Pancreas (tissue), 10 donors: ENCODE measurements at regions not wholly inside any gene's neighbourhood (a gene's known extent, or its start where the extent isn't known, plus 50 kb on each side); places are given as distances from the start of the nearest gene placed in this dataset.
A peak's percentile ranks its signal among the peaks of the same experiment; 100 is the strongest.

Experiments
- ATAC-seq, 4 donors: fragments of 200-7000 bp; cut with Tn5 transposase; one replicate each; pipeline versions ENCODE4 v1.8.0 to v1.9.1; 2020; ENCODE audit warnings: mild to moderate bottlenecking in 4 of 4, moderate library complexity in 4 of 4
- DNase-seq, 6 donors: peaks; one replicate each; pipeline ENCODE4 v3.0.0-alpha.2; 2020
- FAIRE-seq: peaks from 2 replicates; lab custom pipeline; 2012; peaks lifted over from hg19 to GRCh38; lab: Jason Lieb, UNC
- H3K27ac ChIP-seq, 4 donors: fragments of 200-600 bp; sonication (generic); 1 replicate in 3 of 4; 2 replicates in 1 of 4; pipeline versions ENCODE4 v1.5.0 to v1.8.0; 2020
- H3K27me3 ChIP-seq, 4 donors: fragments of 200-600 bp; one replicate each; pipeline ENCODE4 v1.8.0; 2021
- H3K36me3 ChIP-seq, 3 donors: fragments of 200-600 bp; sonication (generic) in 1 of 3; one replicate each; pipeline versions ENCODE4 v1.5.0 to v1.8.0; 2020 to 2021
- H3K4me1 ChIP-seq, 3 donors: fragments of 200-600 bp; one replicate each; pipeline ENCODE4 v1.8.0; 2021
- H3K4me3 ChIP-seq, 4 donors: fragments of 200-600 bp; sonication (generic) in 2 of 4; one replicate each; pipeline versions ENCODE4 v1.5.0 to v1.8.0; 2020 to 2021
- H3K9me3 ChIP-seq, 4 donors: fragments of 200-600 bp; one replicate each; pipeline ENCODE4 v1.8.0; 2021
- WGBS, 2 donors: extraction: QIAGEN DNeasy Blood & Tissue Kit; methylation state at CpG; one replicate each; pipeline ENCODE4 v1.1.7; 2013; 5-methylcytosine and 5-hydroxymethylcytosine counted together
- intact Hi-C, 3 donors: fragments of 100-400 bp; cut with DNase I; formaldehyde crosslinking; loops; one replicate each; pipeline versions ENCODE4 v1.11.1 to v1.14.2; 2022
- TF ChIP-seq, protein P1 (sequence below), 4 donors: fragments of 200-600 bp; sonication (generic) in 3 of 4; IDR thresholded peaks; one replicate each; pipeline versions ENCODE4 v1.5.0 to v1.8.0; 2021; ENCODE audit warnings: antibody characterized with exemption in 4 of 4
- donor health status: healthy with polysubstance abuse.
- donor health status: DM: no; HTN: no; CAD: no; lungs with moderate emphysema.
- donor health status: DM: no; HTN: no; CAD: no.
- donor health status: control.
- donor health status: control.
- donor health status: Bipolar disorder and iron deficiency.
- donor health status: DM: yes; HTN: yes; CAD: no.
- donor health status: DM: no; HTN: no; CAD: no.
- donor health status: DM: no; HTN: no; CAD: no.
- donor health status: DM: yes; HTN: yes; CAD: no.

DNA sequence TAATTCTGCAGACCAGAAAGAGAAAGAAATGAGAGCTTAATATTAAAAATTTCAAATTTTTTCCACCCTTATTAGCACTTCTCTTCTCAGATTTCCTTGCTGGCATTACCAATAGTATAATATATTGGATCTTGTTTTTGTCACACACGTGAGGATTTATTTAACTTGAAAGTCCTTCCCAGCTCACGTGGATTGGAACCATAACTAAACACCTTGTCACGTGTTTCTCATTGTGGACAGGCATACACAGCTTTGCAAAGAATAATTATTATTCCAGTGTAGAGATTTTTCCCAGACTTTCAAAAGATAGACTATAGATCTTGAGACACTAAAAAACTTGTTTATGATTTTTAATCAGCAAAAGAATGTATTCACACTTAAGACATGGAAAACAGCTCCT, 123.8 kb upstream of the LPAR1 start:
- Histone ChIP-seq H3K4me1 (no peaks in the 10 kb centered on the region), H3K9me3 (no peaks in the 10 kb centered on the region), H3K4me3 (no peak overlapping the region), H3K36me3 (no peaks in the 10 kb centered on the region), H3K27me3 (no peaks in the 10 kb centered on the region), H3K27ac (no peak overlapping the region)
- intact Hi-C loops: loop anchor here in 1 of 3 donors (10.0 kb wide), 1 partner anchor 63 kb away; no protein-coding TSS in a partner anchor
- ATAC-seq (no peak), FAIRE-seq (no peak), DNase-seq (no peak)
- TF ChIP-seq, protein P1, sequence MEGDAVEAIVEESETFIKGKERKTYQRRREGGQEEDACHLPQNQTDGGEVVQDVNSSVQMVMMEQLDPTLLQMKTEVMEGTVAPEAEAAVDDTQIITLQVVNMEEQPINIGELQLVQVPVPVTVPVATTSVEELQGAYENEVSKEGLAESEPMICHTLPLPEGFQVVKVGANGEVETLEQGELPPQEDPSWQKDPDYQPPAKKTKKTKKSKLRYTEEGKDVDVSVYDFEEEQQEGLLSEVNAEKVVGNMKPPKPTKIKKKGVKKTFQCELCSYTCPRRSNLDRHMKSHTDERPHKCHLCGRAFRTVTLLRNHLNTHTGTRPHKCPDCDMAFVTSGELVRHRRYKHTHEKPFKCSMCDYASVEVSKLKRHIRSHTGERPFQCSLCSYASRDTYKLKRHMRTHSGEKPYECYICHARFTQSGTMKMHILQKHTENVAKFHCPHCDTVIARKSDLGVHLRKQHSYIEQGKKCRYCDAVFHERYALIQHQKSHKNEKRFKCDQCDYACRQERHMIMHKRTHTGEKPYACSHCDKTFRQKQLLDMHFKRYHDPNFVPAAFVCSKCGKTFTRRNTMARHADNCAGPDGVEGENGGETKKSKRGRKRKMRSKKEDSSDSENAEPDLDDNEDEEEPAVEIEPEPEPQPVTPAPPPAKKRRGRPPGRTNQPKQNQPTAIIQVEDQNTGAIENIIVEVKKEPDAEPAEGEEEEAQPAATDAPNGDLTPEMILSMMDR (IDR thresholded peaks at IDR 0.05): no peak
- 64 to 65% methylated on average over 3 of the region's 3 CpGs for WGBS, 2 donors

DNA sequence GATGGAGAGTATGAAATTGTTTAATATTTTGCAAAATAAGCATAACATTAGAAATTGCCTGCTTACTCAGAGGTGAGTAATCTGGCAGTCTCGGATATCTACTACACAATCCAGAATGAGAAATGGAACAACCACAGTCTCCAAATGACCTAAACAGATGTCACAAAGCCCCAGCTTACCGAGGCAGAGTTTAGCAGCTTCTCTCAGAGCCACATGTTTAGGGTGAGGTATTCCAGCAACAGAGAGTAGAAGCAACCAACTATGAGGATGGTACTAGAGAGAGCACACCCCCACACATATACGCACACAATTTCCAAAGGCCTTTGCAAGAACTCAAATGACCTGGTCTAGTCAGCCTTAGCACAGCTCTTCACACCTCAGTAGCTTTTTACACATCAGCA, 122.7 kb upstream of the LPAR1 start:
- peak in 1 of 4 donors; percentile 36 for ATAC-seq
- no peak for FAIRE-seq
- 77 to 85% methylated on average over 3 of the region's 3 CpGs for WGBS, 2 donors

DNA sequence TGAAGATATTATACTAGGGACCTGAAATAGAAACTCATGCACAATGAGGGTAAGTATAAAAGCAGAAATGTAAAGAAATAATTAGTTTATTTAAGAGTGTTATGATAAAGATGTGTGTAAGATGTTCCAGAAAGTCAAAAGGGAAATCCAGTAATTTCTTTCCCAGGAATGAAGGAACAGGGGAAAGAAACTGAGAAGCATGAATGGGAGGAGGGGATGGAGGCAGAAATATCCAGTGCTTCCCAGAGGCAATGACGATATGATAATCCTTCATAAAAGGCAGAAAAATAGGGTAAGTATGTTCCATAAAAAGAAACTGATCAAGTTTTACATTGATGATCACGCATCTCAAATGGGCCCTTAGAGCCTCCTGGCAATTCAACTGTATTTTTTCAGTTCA, 120.7 kb upstream of the LPAR1 start:
- ATAC-seq: no peak
- 74 to 89% methylated on average over 2 of the region's 2 CpGs for WGBS, 2 donors
- intact Hi-C loops: no loop called here

More for the DNA sequence above, 122.7 kb upstream of the LPAR1 start:
- H3K9me3 ChIP-seq: no peaks in the 10 kb centered on the region
- no peak overlapping the region for H3K4me3 ChIP-seq
- no peaks in the 10 kb centered on the region for H3K36me3 ChIP-seq
- TF ChIP-seq, protein P1 (IDR thresholded peaks at IDR 0.05): no peak
- no peak for DNase-seq
- intact Hi-C loops: loop anchor here in 1 of 3 donors (10.0 kb wide), 1 partner anchor 64 kb away; no protein-coding TSS in a partner anchor
- H3K27me3 ChIP-seq: no peaks in the 10 kb centered on the region
- no peaks in the 10 kb centered on the region for H3K4me1 ChIP-seq
- no peak overlapping the region for H3K27ac ChIP-seq

DNA sequence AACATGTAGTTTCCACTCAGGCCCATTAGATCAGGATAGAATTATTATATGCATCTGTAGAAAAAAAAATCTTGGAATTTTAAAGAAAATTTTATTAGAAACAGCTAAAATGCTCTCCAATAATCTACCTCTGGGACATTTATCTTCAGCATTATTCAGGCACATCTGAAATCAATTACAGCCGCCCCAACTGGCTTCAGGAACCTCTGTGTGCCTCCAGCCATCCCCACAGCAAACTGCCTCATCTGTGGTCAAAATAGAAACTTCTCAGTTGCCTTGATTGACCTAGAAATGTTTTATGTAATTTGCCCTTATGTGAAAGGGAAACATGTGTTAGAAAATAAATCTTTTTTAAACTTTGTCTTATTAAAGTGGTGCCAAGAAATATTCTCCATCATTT, 120.1 kb upstream of the LPAR1 start:
- TF ChIP-seq, protein P1 (IDR thresholded peaks at IDR 0.05): no peak
- intact Hi-C loops: no loop called here
- DNase-seq (no peak), ATAC-seq (no peak), FAIRE-seq (no peak)
- H3K27me3 ChIP-seq: no peaks in the 10 kb centered on the region
- no peaks in the 10 kb centered on the region for H3K9me3 ChIP-seq
- no peak overlapping the region for H3K4me3 ChIP-seq
- WGBS, 2 donors: 66 to 73% methylated on average over 1 of the region's 1 CpG
- H3K36me3 ChIP-seq: no peaks in the 10 kb centered on the region
- H3K27ac ChIP-seq: no peak overlapping the region
- no peaks in the 10 kb centered on the region for H3K4me1 ChIP-seq

More for the DNA sequence above, 120.7 kb upstream of the LPAR1 start:
- no peaks in the 10 kb centered on the region for H3K4me1 ChIP-seq
- no peak for DNase-seq
- no peaks in the 10 kb centered on the region for H3K9me3 ChIP-seq
- H3K36me3 ChIP-seq: no peaks in the 10 kb centered on the region
- H3K27me3 ChIP-seq: no peaks in the 10 kb centered on the region
- H3K27ac ChIP-seq: no peak overlapping the region
- TF ChIP-seq, protein P1 (IDR thresholded peaks at IDR 0.05): no peak
- no peak for FAIRE-seq
- no peak overlapping the region for H3K4me3 ChIP-seq

DNA sequence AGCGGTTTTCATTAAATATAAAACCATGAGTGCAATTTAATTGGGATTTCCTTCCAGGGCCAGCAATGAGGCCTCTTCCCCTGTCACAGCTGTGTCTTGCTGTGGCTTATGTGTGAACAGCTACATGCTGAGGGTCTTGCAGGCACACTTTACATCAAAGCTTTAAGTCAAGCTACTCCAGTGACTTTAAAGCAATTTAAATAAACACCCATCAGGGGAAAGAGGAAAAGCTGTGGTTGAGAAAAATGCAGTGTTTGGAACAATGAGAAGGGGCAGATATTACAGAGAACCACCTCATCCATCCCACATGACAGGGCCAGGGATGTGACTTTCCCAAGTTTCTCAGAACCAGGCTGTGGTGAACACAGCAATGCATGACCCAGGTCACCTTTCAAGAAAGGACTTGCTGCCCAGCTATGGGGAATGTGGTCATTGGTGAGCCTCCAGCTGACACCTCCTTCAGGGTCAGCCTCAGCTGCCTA, 115.9 kb upstream of the LPAR1 start:
- 79 to 92% methylated on average over 1 of the region's 1 CpG for WGBS, 2 donors
- FAIRE-seq: no peak
- Histone ChIP-seq H3K4me3 (no peak overlapping the region), H3K9me3 (no peaks in the 10 kb centered on the region), H3K36me3 (no peaks in the 10 kb centered on the region), H3K27ac (no peak overlapping the region), H3K4me1 (no peaks in the 10 kb centered on the region), H3K27me3 (no peaks in the 10 kb centered on the region)
- intact Hi-C loops: no loop called here
- TF ChIP-seq, protein P1 (IDR thresholded peaks at IDR 0.05): no peak
- ATAC-seq: no peak
- no peak for DNase-seq
